Adrenal gland (tissue), 5 donors: ENCODE measurements at regions not wholly inside any gene's neighbourhood (a gene's known extent, or its start where the extent isn't known, plus 50 kb on each side); places are given as distances from the start of the nearest gene placed in this dataset.

Experiments used
- CTCF ChIP-seq, 6 experiments: fragments of 450-650 bp in 4 of 6; fragments of 200-600 bp in 2 of 6; sonication (generic) in 1 of 6; IDR thresholded peaks; 1 replicate in 5 of 6; 2 replicates in 1 of 6; pipeline versions ENCODE4 v1.5.1 to v1.8.0; 2016 to 2021; ENCODE audit warnings: antibody characterized with exemption in 6 of 6, mild to moderate bottlenecking in 2 of 6, moderate library complexity in 1 of 6
- POLR2A ChIP-seq, 2 donors: fragments of 450-650 bp; IDR thresholded peaks; one replicate each; pipeline ENCODE4 v1.6.1; 2017; ENCODE audit warnings: antibody characterized with exemption in 2 of 2, mild to moderate bottlenecking in 2 of 2, moderate library complexity in 1 of 2
- donor health status: DM: no; HTN: no; CAD: no.

- TF ChIP-seq CTCF (IDR thresholded peaks at IDR 0.05) (no peak), POLR2A (IDR thresholded peaks at IDR 0.05) (no peak)
Observed at GRCh38 chr13:74226791-74227475, 92.7 kb upstream of the KLF12 start.
